ENCODE measurements at regions not wholly inside any gene's neighbourhood (a gene's known extent, or its start where the extent isn't known, plus 50 kb on each side); places are given as distances from the start of the nearest gene placed in this dataset.

- Mint-ChIP-seq H3K9me3 (no peaks in the 10 kb centered on the region), H3K36me3 (no peaks in the 10 kb centered on the region), H3K27me3 (no peaks in the 10 kb centered on the region), H3K4me3 (no peak overlapping the region), H3K27ac (no peak overlapping the region), H3K4me1 (no peaks in the 10 kb centered on the region)
- no peak for ATAC-seq
These were observed 392.3 kb upstream of the PKN2 start for GRCh38 chr1:88291611-88292354.

DNA sequence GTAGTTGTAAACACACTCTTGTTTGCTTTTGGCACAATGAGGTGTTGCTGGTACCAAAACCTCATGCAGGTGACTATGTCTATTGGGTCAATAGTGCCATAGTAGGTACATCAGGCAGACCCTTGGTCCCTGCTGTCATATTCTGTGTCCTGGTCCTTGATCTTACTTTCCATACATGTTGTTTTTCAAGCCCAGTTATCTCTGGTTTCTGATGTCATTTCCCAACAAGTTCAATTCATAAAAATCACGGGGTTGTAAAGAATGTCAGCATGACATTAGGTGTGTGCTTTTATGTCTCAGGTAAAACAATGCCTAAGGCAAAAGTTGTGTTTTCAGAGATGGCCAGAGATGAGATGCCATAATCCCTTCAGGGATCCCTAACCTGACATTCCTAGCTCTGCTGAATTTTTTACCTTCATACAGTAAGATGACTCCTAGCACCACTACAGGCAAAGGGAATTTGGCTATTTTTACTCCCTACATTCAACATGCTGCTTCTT is 390.3 kb upstream of the PKN2 start:
- no peak for ATAC-seq
- Mint-ChIP-seq H3K4me3 (no peak overlapping the region), H3K9me3 (no peaks in the 10 kb centered on the region), H3K27me3 (no peaks in the 10 kb centered on the region), H3K4me1 (no peaks in the 10 kb centered on the region), H3K36me3 (no peaks in the 10 kb centered on the region), H3K27ac (no peak overlapping the region)

DNA sequence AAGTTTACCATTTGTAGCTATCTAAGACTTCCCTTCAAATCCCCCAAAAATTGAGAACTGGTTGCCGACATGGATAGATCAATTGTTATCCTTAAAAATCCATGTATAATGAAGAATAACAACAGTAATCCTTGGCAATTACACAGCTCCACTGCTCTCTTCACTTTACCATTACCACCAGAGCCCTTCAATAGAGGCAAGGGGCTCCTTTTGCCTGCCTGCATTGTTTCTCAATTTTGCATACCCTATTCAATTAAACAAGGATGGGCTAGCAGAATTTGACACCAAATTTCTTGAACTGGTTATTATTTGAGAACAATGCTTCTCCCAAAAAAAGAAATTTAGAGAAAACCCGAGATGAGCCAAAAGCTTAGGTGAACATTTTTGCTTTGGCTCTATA is 387.8 kb upstream of the PKN2 start:
- no peaks in the 10 kb centered on the region for H3K4me1 Mint-ChIP-seq
- H3K27ac Mint-ChIP-seq, result no peak overlapping the region
- ATAC-seq, result no peak
- H3K4me3 Mint-ChIP-seq, result no peak overlapping the region
- no peaks in the 10 kb centered on the region for H3K9me3 Mint-ChIP-seq
- H3K27me3 Mint-ChIP-seq, result no peaks in the 10 kb centered on the region
- no peaks in the 10 kb centered on the region for H3K36me3 Mint-ChIP-seq

GRCh38 chr1:88296642-88297041 is 387.4 kb upstream of the PKN2 start:
- Mint-ChIP-seq H3K9me3 (no peaks in the 10 kb centered on the region), H3K4me1 (no peaks in the 10 kb centered on the region), H3K27ac (no peak overlapping the region), H3K36me3 (no peaks in the 10 kb centered on the region), H3K27me3 (no peaks in the 10 kb centered on the region), H3K4me3 (no peak overlapping the region)
- no peak for ATAC-seq

DNA sequence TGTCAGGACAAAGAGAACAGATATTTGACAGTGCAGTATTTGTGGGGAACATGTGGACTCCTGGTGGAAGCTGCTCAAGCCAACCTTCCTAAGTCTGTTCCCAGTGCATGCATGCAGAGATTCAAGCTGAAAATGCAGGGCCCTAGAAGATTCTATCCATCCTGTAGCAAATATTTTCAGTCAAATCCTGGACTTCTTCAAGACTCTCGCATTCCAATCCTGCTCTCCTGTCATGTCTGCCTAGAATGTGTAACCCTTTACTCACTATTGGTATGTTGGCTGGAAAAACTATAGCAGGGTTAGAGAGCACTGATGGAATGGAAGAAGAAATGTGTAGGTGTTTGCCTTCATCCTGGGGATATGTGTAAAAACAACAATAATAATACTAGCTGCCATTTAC is 385.6 kb upstream of the PKN2 start:
- Mint-ChIP-seq H3K36me3 (no peaks in the 10 kb centered on the region), H3K27me3 (no peaks in the 10 kb centered on the region), H3K4me3 (no peak overlapping the region), H3K27ac (no peak overlapping the region), H3K4me1 (no peaks in the 10 kb centered on the region), H3K9me3 (no peaks in the 10 kb centered on the region)
- no peak for ATAC-seq

GRCh38 chr1:88300752-88301263 is 383.3 kb upstream of the PKN2 start:
- H3K27me3 Mint-ChIP-seq, result peaks cover 3% of the 10 kb centered on the region
- ATAC-seq, result no peak

GRCh38 chr1:88302843-88303486 is 381.1 kb upstream of the PKN2 start:
- Mint-ChIP-seq H3K27ac (no peak overlapping the region), H3K4me1 (no peaks in the 10 kb centered on the region), H3K4me3 (no peak overlapping the region), H3K27me3 (peaks cover 11% of the 10 kb centered on the region), H3K9me3 (no peaks in the 10 kb centered on the region), H3K36me3 (no peaks in the 10 kb centered on the region)
- ATAC-seq, result no peak

More at GRCh38 chr1:88300752-88301263, 383.3 kb upstream of the PKN2 start:
- Mint-ChIP-seq H3K36me3 (no peaks in the 10 kb centered on the region), H3K4me3 (no peak overlapping the region), H3K27ac (no peak overlapping the region), H3K9me3 (no peaks in the 10 kb centered on the region), H3K4me1 (no peaks in the 10 kb centered on the region)

DNA sequence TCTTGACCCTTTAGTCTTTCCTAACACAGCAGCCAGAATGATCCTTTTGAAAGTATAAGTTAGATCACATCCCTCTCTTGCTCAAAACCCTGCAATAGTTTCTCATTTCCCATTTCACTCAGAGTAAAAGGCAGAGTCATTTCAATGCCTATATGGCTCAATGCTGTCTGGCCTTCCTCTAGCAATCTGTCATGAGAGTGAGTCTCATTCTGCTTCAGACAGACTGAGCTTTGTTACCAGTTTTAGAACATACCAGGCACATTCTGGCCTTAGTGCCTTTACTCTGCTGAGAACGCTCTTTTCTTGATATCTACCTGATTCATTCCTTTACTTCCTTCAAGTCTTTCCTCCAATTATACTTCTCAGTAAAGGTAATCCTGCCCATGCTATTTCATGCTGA is 372.8 kb upstream of the PKN2 start:
- Mint-ChIP-seq H3K9me3 (peaks cover 3% of the 10 kb centered on the region), H3K27ac (no peak overlapping the region), H3K4me3 (no peak overlapping the region), H3K4me1 (no peaks in the 10 kb centered on the region), H3K36me3 (no peaks in the 10 kb centered on the region), H3K27me3 (peaks cover 3% of the 10 kb centered on the region)
- ATAC-seq, result no peak

- no peaks in the 10 kb centered on the region for H3K27me3 Mint-ChIP-seq
- ATAC-seq, result no peak
- H3K4me3 Mint-ChIP-seq, result no peak overlapping the region
- H3K9me3 Mint-ChIP-seq, result peaks cover 3% of the 10 kb centered on the region
- H3K4me1 Mint-ChIP-seq, result no peaks in the 10 kb centered on the region
- H3K27ac Mint-ChIP-seq, result no peak overlapping the region
- H3K36me3 Mint-ChIP-seq, result no peaks in the 10 kb centered on the region
These were observed 372.2 kb upstream of the PKN2 start for GRCh38 chr1:88311907-88312306.

DNA sequence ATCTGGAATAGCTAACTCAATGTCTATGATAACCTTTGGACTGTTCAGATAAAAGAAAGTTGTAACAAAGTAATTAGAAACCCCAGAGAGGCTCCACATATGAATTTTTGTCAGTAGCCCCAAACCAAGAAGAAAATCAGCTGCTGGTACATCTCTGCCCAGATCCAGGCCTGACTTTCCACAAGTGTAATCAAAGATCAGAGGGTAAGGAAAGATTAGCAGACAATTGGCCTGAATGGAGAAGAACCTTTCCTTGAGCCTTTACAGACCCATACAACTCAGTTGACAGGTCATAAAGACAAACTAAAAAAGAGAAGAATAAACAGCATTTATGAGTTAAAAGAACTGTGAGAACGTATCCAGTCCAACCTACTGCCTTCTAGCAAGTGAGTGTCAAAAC is 366.7 kb upstream of the PKN2 start:
- Mint-ChIP-seq H3K27ac (no peak overlapping the region), H3K36me3 (no peaks in the 10 kb centered on the region), H3K4me3 (no peak overlapping the region), H3K9me3 (no peaks in the 10 kb centered on the region), H3K27me3 (peaks cover 24% of the 10 kb centered on the region), H3K4me1 (no peaks in the 10 kb centered on the region)
- no peak for ATAC-seq

DNA sequence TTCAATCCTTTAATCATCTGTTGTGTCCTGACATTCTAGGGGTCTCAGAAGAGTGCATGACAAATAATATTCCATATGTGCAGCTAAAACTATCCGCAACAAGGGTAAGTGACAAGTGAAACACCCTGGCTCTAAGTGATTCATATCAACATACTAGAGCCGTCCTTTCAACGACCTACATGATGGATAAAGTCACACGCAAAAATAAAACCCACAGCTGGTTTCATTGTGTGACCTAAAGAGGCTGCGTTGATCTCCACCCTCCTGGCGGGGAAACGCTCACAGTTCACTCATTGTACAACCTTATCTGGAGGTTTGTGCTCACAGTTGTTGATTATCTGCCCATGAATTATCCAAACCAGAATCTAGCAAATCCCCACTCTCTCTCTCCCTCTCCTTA is 365.3 kb upstream of the PKN2 start:
- Mint-ChIP-seq H3K4me3 (no peak overlapping the region), H3K27me3 (peaks cover 25% of the 10 kb centered on the region), H3K36me3 (no peaks in the 10 kb centered on the region), H3K9me3 (no peaks in the 10 kb centered on the region), H3K27ac (no peak overlapping the region), H3K4me1 (no peaks in the 10 kb centered on the region)
- ATAC-seq, result no peak

DNA sequence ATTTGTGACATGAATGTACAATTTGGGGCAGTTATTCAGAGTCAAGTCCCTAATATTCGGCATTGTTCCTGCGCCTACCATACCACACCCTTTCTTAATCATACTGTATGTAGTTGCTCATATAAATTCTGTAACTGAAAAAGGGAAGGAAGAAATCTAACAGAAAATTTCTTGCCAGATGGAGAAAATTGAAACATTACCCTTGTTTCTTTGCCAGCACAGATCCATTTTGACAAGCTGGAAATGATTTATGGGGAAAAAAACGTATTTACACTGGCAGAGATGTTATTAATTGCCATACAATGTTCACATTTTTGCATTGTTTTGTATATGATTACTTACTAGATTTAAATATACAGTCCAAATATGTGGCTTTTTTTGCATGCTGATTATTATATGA is 363.8 kb upstream of the PKN2 start:
- Mint-ChIP-seq H3K27ac (no peak overlapping the region), H3K4me3 (no peak overlapping the region), H3K27me3 (peaks cover 25% of the 10 kb centered on the region), H3K4me1 (no peaks in the 10 kb centered on the region), H3K36me3 (no peaks in the 10 kb centered on the region), H3K9me3 (no peaks in the 10 kb centered on the region)
- no peak for ATAC-seq

DNA sequence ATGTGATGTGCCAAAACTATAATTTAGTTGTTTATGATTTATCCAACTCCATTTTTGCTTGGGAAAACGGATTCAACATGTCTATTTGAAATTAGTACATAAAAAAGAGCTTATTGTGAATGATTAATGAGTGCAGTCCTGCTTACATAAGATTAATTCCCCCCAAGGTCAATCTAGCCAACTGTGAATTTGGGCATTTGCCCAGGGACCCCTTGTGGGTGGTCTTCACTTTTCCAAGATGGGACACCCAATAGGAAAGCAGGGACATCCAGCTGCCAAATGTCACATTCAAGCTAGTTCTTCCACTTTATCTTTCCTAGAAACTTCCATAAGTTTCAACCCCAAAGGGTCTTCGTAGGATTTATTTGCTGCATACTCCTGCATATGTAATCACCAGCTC is 362.4 kb upstream of the PKN2 start:
- Mint-ChIP-seq H3K27ac (no peak overlapping the region), H3K4me3 (no peak overlapping the region), H3K4me1 (no peaks in the 10 kb centered on the region), H3K27me3 (peaks cover 25% of the 10 kb centered on the region), H3K36me3 (no peaks in the 10 kb centered on the region), H3K9me3 (no peaks in the 10 kb centered on the region)
- no peak for ATAC-seq

DNA sequence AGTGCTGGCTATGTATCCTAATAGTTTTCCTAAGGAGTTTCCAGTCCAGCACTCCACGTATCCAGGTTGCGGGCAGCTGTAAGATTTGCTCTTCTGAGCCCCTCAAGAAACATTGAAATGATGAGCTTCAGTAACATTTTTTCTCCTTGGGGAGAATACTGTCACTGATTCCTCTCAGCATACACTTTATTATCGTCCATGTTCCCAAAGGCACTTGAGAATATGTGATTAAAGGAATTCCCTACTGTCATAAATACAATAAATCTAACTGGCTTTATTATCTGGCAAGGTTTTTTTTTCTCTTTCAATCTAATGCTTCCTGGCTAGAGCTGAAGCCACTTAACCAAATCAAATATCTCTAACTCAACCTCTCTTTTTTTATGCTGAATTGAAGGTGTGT is 359.2 kb upstream of the PKN2 start:
- Mint-ChIP-seq H3K4me1 (no peaks in the 10 kb centered on the region), H3K27me3 (peaks cover 12% of the 10 kb centered on the region), H3K36me3 (no peaks in the 10 kb centered on the region), H3K27ac (no peak overlapping the region), H3K9me3 (no peaks in the 10 kb centered on the region), H3K4me3 (no peak overlapping the region)
- no peak for ATAC-seq

GRCh38 chr1:88327391-88328267 is 356.4 kb upstream of the PKN2 start:
- no peaks in the 10 kb centered on the region for H3K4me1 Mint-ChIP-seq
- no peak overlapping the region for H3K4me3 Mint-ChIP-seq
- ATAC-seq, result no peak
- no peaks in the 10 kb centered on the region for H3K27me3 Mint-ChIP-seq
- no peaks in the 10 kb centered on the region for H3K36me3 Mint-ChIP-seq
- no peak overlapping the region for H3K27ac Mint-ChIP-seq
- H3K9me3 Mint-ChIP-seq, result no peaks in the 10 kb centered on the region
